Inflammatory macrophage (primary cell): ENCODE measurements at regions not wholly inside any gene's neighbourhood (a gene's known extent, or its start where the extent isn't known, plus 50 kb on each side); places are given as distances from the start of the nearest gene placed in this dataset.

ENCODE experiments used
- DNase-seq, 2 donors: peaks; one replicate each; pipeline ENCODE4 v3.0.0-alpha.2; 2020 to 2022

- DNase-seq: no peak
These were observed 69.1 kb upstream of the PTER start for GRCh38 chr10:16367621-16368292.

- DNase-seq: no peak
These were observed 55.7 kb upstream of the PTER start for GRCh38 chr10:16381083-16381482.

GRCh38 chr10:16384021-16384420 lies 52.8 kb upstream of the PTER start:
- DNase-seq: no peak

- DNase-seq: no peak
These were observed 50.0 kb upstream of the PTER start for GRCh38 chr10:16386855-16387254.
